Lung (tissue), 11 donors: ENCODE measurements at regions not wholly inside any gene's neighbourhood (a gene's known extent, or its start where the extent isn't known, plus 50 kb on each side); places are given as distances from the start of the nearest gene placed in this dataset.

Experiments used
- ATAC-seq: fragments of 200-7000 bp; cut with Tn5 transposase; one replicate; pipeline ENCODE4 v1.9.1; 2020; ENCODE audit warnings: moderate number of reproducible peaks; ENCODE audit not compliant: insufficient read depth, low FRiP score
- DNase-seq, 3 donors: peaks; one replicate each; pipeline ENCODE4 v3.0.0-alpha.2; 2013 to 2017
- H3K27ac ChIP-seq, 2 donors: one replicate each; pipeline ENCODE4 v1.5.1; 2013; ENCODE audit warnings: mild to moderate bottlenecking in 2 of 2, moderate library complexity in 2 of 2, control low read depth in 1 of 2, inconsistent platforms in 1 of 2, low read depth in 1 of 2, low read length in 1 of 2
- H3K27me3 ChIP-seq, 3 donors: one replicate each; pipeline ENCODE4 v1.5.1; 2013; ENCODE audit warnings: low read length in 2 of 3; ENCODE audit not compliant: control insufficient read depth in 3 of 3, insufficient read depth in 3 of 3
- H3K36me3 ChIP-seq, 4 donors: one replicate each; pipeline ENCODE4 v1.5.1; 2013; ENCODE audit warnings: low read length in 4 of 4, mild to moderate bottlenecking in 1 of 4, moderate library complexity in 1 of 4; ENCODE audit not compliant: control insufficient read depth in 4 of 4, insufficient read depth in 4 of 4
- H3K4me1 ChIP-seq, 5 donors: one replicate each; pipeline ENCODE4 v1.5.1; 2013; ENCODE audit warnings: low read length in 5 of 5, mild to moderate bottlenecking in 2 of 5, moderate library complexity in 1 of 5; ENCODE audit not compliant: control insufficient read depth in 5 of 5, insufficient read depth in 5 of 5
- H3K4me3 ChIP-seq: one replicate; pipeline ENCODE4 v1.5.1; 2013; ENCODE audit warnings: mild to moderate bottlenecking, control low read depth, moderate library complexity
- H3K9ac ChIP-seq, 2 donors: one replicate each; pipeline ENCODE4 v1.5.1; 2013; ENCODE audit warnings: low read length in 2 of 2, control low read depth in 1 of 2; ENCODE audit not compliant: insufficient read depth in 1 of 2
- H3K9me3 ChIP-seq, 4 donors: one replicate each; pipeline ENCODE4 v1.5.1; 2013; ENCODE audit warnings: low read length in 3 of 4, mild to moderate bottlenecking in 1 of 4, moderate library complexity in 1 of 4; ENCODE audit not compliant: control insufficient read depth in 4 of 4, insufficient read depth in 3 of 4
- CTCF ChIP-seq: IDR thresholded peaks from 2 replicates; pipeline ENCODE4 v1.5.1; 2012; ENCODE audit warnings: mild to moderate bottlenecking; ENCODE audit errors: control extremely low read depth, extremely low read depth
- WGBS, 2 donors: extraction: QIAGEN DNeasy Blood & Tissue Kit; methylation state at CpG; one replicate each; pipeline ENCODE4 v1.1.7; 2013; 5-methylcytosine and 5-hydroxymethylcytosine counted together
- donor health status: control.
- donor health status: control.
- donor health status: Bipolar disorder and iron deficiency.
- donor health status: healthy.
- donor health status: DM: yes; HTN: yes; CAD: no.

- H3K4me1 ChIP-seq, result no peaks in the 10 kb centered on the region
- no peak for ATAC-seq
- no peaks in the 10 kb centered on the region for H3K36me3 ChIP-seq
- H3K27me3 ChIP-seq, result no peaks in the 10 kb centered on the region
- peaks cover 0 to 3% (median 0%) of the 10 kb centered on the region in 4 donors for H3K9me3 ChIP-seq
- H3K9ac ChIP-seq, result no peak overlapping the region
- DNase-seq, result no peak
- no peak for TF ChIP-seq CTCF
- H3K27ac ChIP-seq, result no peak overlapping the region
- WGBS, 2 donors, result 69 to 78% methylated on average over 2 of the region's 2 CpGs
- no peak overlapping the region for H3K4me3 ChIP-seq
Measured at GRCh38 chr4:56273391-56273790, 113.9 kb downstream of the AASDH start.

GRCh38 chr4:56272927-56273326 is 114.4 kb downstream of the AASDH start:
- Histone ChIP-seq H3K9me3 (peaks cover 0 to 3% (median 0%) of the 10 kb centered on the region in 4 donors), H3K27ac (no peak overlapping the region), H3K27me3 (no peaks in the 10 kb centered on the region), H3K4me3 (no peak overlapping the region), H3K4me1 (no peaks in the 10 kb centered on the region), H3K9ac (no peak overlapping the region), H3K36me3 (no peaks in the 10 kb centered on the region)
- DNase-seq (no peak), ATAC-seq (no peak)
- no peak for TF ChIP-seq CTCF
- 80 to 87% methylated on average over 2 of the region's 2 CpGs for WGBS, 2 donors

- DNase-seq, result no peak
- Histone ChIP-seq H3K4me1 (no peaks in the 10 kb centered on the region), H3K9me3 (peaks cover 0 to 3% (median 0%) of the 10 kb centered on the region in 4 donors), H3K36me3 (no peaks in the 10 kb centered on the region), H3K4me3 (no peak overlapping the region), H3K27ac (no peak overlapping the region), H3K9ac (no peak overlapping the region), H3K27me3 (no peaks in the 10 kb centered on the region)
- ATAC-seq, result no peak
- 96 to 99% methylated on average over 11 of the region's 11 CpGs for WGBS, 2 donors
- TF ChIP-seq CTCF, result no peak
Measured at GRCh38 chr4:56272003-56272402, 115.3 kb downstream of the AASDH start.

- H3K9ac ChIP-seq, result no peak overlapping the region
- no peak for TF ChIP-seq CTCF
- H3K9me3 ChIP-seq, result no peaks in the 10 kb centered on the region
- ATAC-seq (no peak), DNase-seq (no peak)
- no peak overlapping the region for H3K27ac ChIP-seq
- no peaks in the 10 kb centered on the region for H3K4me1 ChIP-seq
- H3K27me3 ChIP-seq, result no peaks in the 10 kb centered on the region
- no peaks in the 10 kb centered on the region for H3K36me3 ChIP-seq
- H3K4me3 ChIP-seq, result no peak overlapping the region
- WGBS, 2 donors, result 74 to 95% methylated on average over 2 of the region's 2 CpGs
Measured at GRCh38 chr4:56271131-56271530, 116.2 kb downstream of the AASDH start.
